B cell (primary cell): ENCODE measurements at regions not wholly inside any gene's neighbourhood (a gene's known extent, or its start where the extent isn't known, plus 50 kb on each side); places are given as distances from the start of the nearest gene placed in this dataset.

Experiments
- CTCF ChIP-seq: fragments of 200-600 bp; IDR thresholded peaks from one replicate; pipeline ENCODE4 v1.8.0; 2022; ENCODE audit warnings: antibody characterized with exemption, mild to moderate bottlenecking
- EZH2 ChIP-seq: IDR thresholded peaks from 2 replicates; pipeline ENCODE4 v1.6.1; 2012; ENCODE audit warnings: borderline replicate concordance, low read depth, mild to moderate bottlenecking, moderate library complexity, low read length; ENCODE audit not compliant: insufficient read depth, poor library complexity, severe bottlenecking

- TF ChIP-seq CTCF (no peak), EZH2 (no peak)
Observed at GRCh38 chr14:94716976-94717375, 52.9 kb downstream of the GSC start.
